ENCODE measurements at regions not wholly inside any gene's neighbourhood (a gene's known extent, or its start where the extent isn't known, plus 50 kb on each side); places are given as distances from the start of the nearest gene placed in this dataset.
A peak's percentile ranks its signal among the peaks of the same experiment; 100 is the strongest.

GRCh38 chr1:81492628-81493027 is 308.1 kb upstream of the ADGRL2 start:
- intact Hi-C loops (cut with DNase I) = no loop called here
- TF ChIP-seq POLR2A (IDR thresholded peaks at IDR 0.05; ENCODE audit: low read depth) = no peak
- TF ChIP-seq CTCF (IDR thresholded peaks at IDR 0.05) = no peak
- TF ChIP-seq EP300 (IDR thresholded peaks at IDR 0.05) = no peak
- no peak for TF ChIP-seq POLR2AphosphoS5 (IDR thresholded peaks at IDR 0.05)
- Histone ChIP-seq H3K4me1 (peaks cover 12 to 27% (median 23%) of the 10 kb centered on the region in 4 donors), H3K27me3 (no peaks in the 10 kb centered on the region), H3K4me3 (no peak overlapping the region), H3K9me3 (peaks cover 0 to 16% (median 13%) of the 10 kb centered on the region in 4 donors), H3K27ac (replicated peaks in 1 of 4) (peak overlapping the region in 3 of 4 donors; percentile 57 to 59 (median 59)), H3K36me3 (no peaks in the 10 kb centered on the region)
- 63% methylated on average over 1 of the region's 1 CpG for WGBS
- no peak for DNase-seq (ENCODE audit: extremely low spot score)

GRCh38 chr1:81490614-81491013 is 310.1 kb upstream of the ADGRL2 start:
- TF ChIP-seq POLR2AphosphoS5 (IDR thresholded peaks at IDR 0.05) = no peak
- TF ChIP-seq EP300 (IDR thresholded peaks at IDR 0.05) = no peak
- TF ChIP-seq POLR2A (IDR thresholded peaks at IDR 0.05; ENCODE audit: low read depth) = no peak
- TF ChIP-seq CTCF (IDR thresholded peaks at IDR 0.05) = no peak
- intact Hi-C loops (cut with DNase I) = no loop called here
- Histone ChIP-seq H3K4me3 (no peak overlapping the region), H3K36me3 (no peaks in the 10 kb centered on the region), H3K27ac (replicated peaks in 1 of 4) (no peak overlapping the region), H3K4me1 (peaks cover 12 to 23% (median 20%) of the 10 kb centered on the region in 4 donors), H3K9me3 (peaks cover 0 to 16% (median 13%) of the 10 kb centered on the region in 4 donors), H3K27me3 (no peaks in the 10 kb centered on the region)
- WGBS = 84% methylated on average over 1 of the region's 1 CpG
- no peak for DNase-seq (ENCODE audit: extremely low spot score)

- WGBS = 96% methylated on average over 1 of the region's 1 CpG
- TF ChIP-seq EP300 (IDR thresholded peaks at IDR 0.05) (no peak), CTCF (IDR thresholded peaks at IDR 0.05) (no peak), POLR2A (IDR thresholded peaks at IDR 0.05; ENCODE audit: low read depth) (no peak), POLR2AphosphoS5 (IDR thresholded peaks at IDR 0.05) (no peak)
- no peak overlapping the region for H3K4me3 ChIP-seq
- no peaks in the 10 kb centered on the region for H3K36me3 ChIP-seq
- H3K9me3 ChIP-seq = peaks cover 0 to 16% (median 13%) of the 10 kb centered on the region in 4 donors
- H3K27me3 ChIP-seq = no peaks in the 10 kb centered on the region
- no peak for DNase-seq (ENCODE audit: extremely low spot score)
- no peak overlapping the region for H3K27ac ChIP-seq (replicated peaks in 1 of 4)
- H3K4me1 ChIP-seq = peaks cover 12 to 21% (median 18%) of the 10 kb centered on the region in 4 donors
- intact Hi-C loops (cut with DNase I) = no loop called here
Observed at GRCh38 chr1:81489372-81489934, 311.3 kb upstream of the ADGRL2 start.

GRCh38 chr1:81484284-81484683 is 316.4 kb upstream of the ADGRL2 start:
- Histone ChIP-seq H3K9me3 (peaks cover 0 to 7% (median 4%) of the 10 kb centered on the region in 4 donors), H3K27me3 (no peaks in the 10 kb centered on the region), H3K36me3 (no peaks in the 10 kb centered on the region), H3K27ac (replicated peaks in 1 of 4) (no peak overlapping the region), H3K4me3 (no peak overlapping the region), H3K4me1 (peaks cover 0 to 8% (median 1%) of the 10 kb centered on the region in 4 donors)
- intact Hi-C loops (cut with DNase I) = no loop called here
- no peak for DNase-seq (ENCODE audit: extremely low spot score)
- TF ChIP-seq EP300 (IDR thresholded peaks at IDR 0.05) (no peak), POLR2A (IDR thresholded peaks at IDR 0.05; ENCODE audit: low read depth) (no peak), POLR2AphosphoS5 (IDR thresholded peaks at IDR 0.05) (no peak)
- WGBS = 53% methylated on average over 2 of the region's 2 CpGs

- H3K27me3 ChIP-seq = no peaks in the 10 kb centered on the region
- H3K27ac ChIP-seq (replicated peaks in 1 of 4) = peak overlapping the region; percentile 34 to 63 (median 52)
- 30% methylated on average over 7 of the region's 7 CpGs for WGBS
- no peaks in the 10 kb centered on the region for H3K36me3 ChIP-seq
- intact Hi-C loops (cut with DNase I) = no loop called here
- H3K4me3 ChIP-seq = peak overlapping the region; percentile 33 to 49 (median 39)
- no peak for DNase-seq (ENCODE audit: extremely low spot score)
- H3K4me1 ChIP-seq = peaks cover 6 to 24% (median 19%) of the 10 kb centered on the region in 4 donors
- no peaks in the 10 kb centered on the region for H3K9me3 ChIP-seq
- TF ChIP-seq POLR2A (IDR thresholded peaks at IDR 0.05; ENCODE audit: low read depth) (no peak), EP300 (IDR thresholded peaks at IDR 0.05) (no peak), CTCF (IDR thresholded peaks at IDR 0.05) (no peak), POLR2AphosphoS5 (IDR thresholded peaks at IDR 0.05) (peak in 1 of 2 donors; percentile 6)
Observed at GRCh38 chr1:81478219-81478618, 322.5 kb upstream of the ADGRL2 start.
